ENCODE measurements at regions not wholly inside any gene's neighbourhood (a gene's known extent, or its start where the extent isn't known, plus 50 kb on each side); places are given as distances from the start of the nearest gene placed in this dataset.
"Not testable (repeated sequence)": the region's sequence is repeated elsewhere in the genome, so short reads cannot be mapped to it uniquely, and the experiment has no call there.

DNA sequence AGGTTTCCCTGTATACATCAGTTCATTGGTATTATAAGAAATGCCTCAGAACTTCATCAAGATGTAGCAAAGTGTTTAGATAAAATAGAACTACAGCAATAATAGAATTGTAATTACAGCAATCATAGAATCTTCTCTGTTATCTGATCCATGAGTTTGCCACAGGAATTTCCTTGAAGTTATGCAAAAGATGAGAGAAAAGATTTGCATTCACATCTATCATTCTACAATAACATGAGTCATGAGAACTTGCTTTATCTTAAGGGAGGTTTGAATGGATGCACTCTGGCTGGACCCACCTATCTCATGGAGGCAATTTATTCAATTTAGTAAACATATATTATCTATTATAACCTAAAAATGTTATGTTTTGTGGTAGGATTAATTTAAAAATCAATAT lies 329.8 kb upstream of the EPHA7 start:
- no peak for DNase-seq

DNA sequence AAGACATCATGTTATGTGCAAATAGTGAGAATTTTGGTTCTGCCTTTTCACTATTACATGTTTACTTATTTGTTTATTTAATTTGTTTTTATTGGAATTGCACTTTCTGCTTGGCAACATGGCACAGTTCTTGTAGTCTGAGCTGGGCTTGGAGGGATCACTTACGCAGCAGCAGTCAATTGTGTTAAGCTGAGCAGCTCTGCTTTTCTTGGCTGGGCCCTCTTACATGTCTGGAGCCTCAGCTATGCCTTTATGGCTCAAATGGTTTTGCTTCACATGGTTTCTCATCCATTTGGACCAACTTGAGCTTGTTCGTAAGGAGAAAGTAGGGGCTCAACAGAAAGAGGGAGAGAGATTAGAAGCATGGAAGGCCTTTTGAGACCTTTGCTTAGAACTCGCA lies 327.5 kb upstream of the EPHA7 start:
- DNase-seq: no peak

DNA sequence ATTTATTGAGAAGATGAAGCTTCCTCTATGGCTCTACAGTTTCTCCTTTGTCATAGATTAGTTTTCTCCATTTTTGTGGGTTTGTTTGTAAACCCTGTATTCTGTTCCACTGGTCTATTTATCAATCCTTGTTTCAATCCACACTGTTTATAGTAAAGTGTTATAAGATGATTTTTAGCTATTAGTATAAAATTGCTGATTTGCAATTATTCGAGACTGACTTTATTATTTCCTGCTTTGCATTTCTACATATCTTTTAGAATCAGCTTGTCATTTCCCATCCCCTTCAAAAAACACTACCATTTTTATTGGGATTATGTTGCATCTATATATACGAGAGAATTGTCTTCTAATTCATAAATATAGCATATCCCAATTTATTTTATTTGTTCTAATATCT lies 325.9 kb upstream of the EPHA7 start:
- DNase-seq: no peak

DNA sequence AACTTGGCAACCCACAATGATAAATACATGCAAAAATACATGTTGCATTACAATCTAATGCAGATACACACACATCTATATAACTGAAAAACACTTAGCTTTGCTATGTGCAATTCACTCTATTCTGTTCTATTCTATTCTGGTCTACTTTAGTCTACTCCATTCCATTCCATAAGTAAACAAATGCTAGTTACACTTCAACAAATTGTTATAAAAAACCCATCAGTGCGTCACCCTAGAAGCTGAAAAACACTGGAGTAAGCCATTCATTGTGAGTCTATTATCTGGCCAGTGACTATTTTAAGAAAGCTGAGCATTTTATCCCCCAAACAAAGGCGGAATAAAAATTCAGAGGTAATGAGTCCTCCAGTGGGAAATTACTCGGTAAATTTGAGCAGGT lies 315.7 kb upstream of the EPHA7 start:
- DNase-seq: no peak

DNA sequence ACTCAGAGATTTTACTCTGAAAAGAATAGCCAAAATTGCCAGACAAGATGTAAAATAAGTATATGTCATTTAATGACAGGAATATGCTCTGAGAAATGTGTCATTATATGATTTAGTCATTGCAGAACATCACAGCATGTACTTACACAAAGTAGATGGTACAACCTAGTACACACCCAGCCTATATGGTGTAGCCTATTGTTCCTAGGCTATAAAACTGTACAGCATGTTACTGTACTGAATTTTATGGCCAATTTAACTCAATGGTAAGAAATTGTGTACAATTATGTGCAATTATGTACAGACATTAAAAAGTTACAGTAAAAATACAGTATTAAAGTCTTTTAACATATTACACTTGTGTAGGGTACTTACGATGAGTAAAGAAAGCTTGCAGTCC lies 311.9 kb upstream of the EPHA7 start:
- no peak for DNase-seq

DNA sequence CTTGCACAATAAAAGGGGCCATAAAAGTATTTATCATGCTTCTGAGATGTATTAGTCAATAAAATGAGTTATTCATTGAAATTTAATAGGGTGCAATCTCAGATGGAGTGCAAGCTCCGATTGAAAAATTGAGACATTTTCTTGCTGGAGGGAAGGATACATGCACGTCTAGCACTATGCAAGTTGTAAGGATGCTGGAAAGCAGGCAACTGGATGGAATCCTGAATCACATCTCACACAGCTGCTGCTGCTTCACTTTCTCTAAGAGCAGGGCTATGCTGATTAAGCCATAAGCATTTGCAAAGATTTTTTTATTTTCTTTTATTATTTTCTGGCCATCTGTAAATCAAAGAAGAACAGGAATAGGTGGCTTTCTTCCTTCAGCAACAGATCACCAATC lies 308.8 kb upstream of the EPHA7 start:
- DNase-seq: no peak

DNA sequence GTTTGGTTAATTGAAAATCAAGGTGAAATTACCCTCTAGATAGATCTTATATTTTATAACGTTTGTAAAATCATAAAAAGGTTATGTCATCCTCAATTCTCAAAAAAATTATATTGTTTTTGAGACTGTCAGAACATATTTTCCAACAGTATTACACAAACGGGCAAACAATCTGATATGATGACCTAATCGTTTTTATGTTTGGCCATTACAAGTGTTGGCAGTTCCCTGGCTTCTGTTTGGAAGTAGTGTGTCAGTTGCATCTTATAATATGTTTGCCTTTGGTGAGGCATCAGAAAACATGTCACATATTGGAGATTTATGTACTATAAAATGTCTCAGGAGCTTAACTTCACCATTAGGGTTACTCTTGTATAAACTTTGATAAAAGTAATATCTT lies 308.1 kb upstream of the EPHA7 start:
- no peak for DNase-seq

DNA sequence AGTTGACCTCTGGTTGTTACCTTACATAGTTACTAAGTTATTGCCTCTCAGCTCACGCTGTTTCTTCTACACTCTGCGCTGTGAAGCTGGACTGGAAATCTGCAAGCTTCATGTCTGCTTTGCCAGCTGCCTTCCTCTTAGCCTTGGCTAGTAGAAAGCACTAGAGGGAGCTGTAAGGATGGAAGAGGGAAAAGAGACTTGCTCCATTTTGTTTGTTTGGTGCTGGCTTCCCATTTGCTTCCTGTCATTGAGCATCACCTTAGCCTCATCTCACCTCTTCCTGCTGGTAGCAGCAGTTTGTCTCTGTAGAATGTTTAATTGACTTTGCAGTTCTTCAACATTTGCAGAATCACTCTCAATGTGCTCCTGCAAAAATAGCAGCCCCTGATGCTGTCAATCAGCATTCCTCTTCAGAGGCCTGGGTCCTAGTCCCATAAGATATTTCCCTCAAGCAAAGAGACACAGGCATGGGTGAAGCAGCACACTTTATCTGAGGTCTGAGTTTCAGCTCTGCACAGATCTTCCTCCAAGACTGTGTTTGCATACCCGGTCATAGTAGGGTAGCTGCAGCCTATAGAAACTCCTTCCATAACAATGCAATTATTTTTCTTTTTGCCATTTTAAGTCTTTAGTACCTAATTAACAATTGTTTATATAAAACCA lies 302.2 kb upstream of the EPHA7 start:
- no peak for DNase-seq

DNA sequence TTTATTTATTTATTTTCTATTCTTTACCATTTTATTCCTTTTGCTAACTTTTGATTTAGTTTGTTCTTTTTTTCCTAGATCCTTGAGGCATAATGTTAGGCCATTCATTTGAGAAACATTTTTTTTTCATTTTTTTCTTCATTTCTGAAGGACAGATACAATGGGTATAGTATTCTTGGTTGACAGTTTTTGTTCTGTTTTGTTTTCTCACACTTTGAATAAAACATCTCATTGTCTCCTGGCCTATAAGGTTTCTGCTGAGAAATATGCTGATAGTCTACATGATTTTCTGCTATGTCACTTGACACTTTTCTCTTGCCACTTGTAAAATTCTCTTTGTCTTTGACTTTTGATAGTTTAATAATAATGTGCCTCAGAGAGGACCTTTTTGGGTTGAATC lies 294.6 kb upstream of the EPHA7 start:
- no peak for DNase-seq

DNA sequence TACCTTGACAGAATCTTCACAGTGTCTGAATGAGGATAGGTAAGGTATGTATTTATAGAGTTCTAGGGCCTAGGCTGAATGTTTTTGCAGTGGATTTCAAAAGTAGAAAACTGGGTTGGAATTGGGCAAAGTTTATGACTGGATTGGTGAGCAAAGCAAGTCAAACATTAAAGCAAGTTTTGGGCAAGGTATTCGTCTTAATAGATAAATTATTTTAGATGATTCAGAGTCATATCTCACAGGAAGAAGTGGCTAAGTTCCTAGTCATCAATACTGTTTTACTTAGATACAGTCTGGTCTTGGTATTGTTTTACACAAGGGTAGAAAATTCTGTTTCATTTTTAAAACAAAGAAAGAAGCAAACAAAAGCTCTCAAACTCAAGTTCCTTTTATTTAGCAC lies 284.1 kb upstream of the EPHA7 start:
- no peak for DNase-seq

DNA sequence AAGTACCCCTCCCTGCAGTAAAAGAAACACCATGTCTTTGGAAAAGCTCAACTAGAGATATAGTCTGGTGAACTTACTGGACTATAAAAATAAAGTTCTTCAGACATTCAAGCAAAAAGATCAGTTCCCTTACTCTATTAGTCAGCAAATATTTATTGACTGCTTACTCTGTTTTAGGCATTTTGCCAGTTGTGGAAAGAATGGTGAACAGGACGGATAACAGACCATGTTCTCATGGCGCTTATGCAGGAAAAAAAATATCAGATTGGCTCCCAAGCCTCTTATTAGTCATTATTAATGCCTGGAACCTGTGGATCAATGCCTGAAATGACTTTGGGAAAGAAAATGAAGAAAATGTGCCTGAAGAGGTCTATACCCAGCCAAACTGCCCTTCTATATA lies 282.2 kb upstream of the EPHA7 start:
- DNase-seq: no peak

DNA sequence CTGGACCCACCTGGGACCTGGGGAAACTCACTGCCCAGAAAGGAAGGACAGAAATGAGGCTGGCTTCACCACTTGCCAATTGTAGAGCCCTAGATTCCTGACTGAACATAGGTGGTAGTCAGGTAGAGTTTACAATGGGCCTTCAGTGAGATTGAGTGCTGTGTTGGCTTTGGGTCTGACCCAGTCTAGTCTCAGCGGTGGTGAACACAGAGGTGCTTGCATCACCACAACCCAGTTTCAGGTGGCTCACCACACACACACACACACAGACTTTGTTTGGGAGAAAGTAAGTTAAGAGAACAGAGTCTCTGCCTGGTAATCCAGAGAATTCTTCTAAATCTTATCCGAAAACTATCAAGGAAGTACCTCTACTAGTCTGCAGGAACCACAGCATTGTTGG lies 266.1 kb upstream of the EPHA7 start:
- no peak for DNase-seq

DNA sequence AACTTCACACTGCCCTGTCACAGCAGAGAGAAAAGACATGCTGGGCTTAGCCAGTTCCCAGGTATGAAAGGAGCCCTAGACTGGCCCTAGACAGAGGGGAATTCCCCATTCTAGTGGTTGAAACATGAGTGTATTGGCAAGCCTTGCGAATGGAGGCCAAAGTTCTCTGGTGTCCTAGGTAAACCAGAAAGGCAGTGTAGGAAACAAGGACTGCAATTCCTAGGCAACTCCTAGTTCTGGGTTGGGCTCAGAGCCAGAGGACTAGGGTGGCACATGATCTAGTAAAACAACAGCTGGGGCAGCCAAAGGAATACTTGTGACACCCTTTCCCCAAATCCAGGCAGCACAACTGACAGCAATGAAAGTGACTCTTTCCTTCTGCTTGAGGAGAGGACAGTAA lies 265.0 kb upstream of the EPHA7 start:
- DNase-seq: no peak

DNA sequence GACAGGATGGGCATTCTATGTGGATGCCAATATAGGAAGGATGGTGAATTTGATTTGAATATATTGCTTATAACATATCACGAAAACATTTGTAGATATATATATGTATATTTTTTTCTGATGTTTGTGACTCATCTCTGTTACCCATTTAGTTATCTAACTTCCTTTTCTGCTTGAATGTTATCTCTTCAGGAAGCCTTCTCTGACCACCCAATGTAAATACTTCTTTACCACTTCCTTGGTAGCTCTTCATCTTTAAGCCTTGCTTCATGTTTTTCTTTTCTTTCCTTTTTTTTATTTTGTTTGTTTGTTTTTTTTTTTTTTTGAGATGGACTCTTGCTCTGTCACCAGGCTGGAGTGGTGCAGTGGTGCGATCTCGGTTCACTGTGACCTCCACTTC lies 260.5 kb upstream of the EPHA7 start:
- DNase-seq: no peak

DNA sequence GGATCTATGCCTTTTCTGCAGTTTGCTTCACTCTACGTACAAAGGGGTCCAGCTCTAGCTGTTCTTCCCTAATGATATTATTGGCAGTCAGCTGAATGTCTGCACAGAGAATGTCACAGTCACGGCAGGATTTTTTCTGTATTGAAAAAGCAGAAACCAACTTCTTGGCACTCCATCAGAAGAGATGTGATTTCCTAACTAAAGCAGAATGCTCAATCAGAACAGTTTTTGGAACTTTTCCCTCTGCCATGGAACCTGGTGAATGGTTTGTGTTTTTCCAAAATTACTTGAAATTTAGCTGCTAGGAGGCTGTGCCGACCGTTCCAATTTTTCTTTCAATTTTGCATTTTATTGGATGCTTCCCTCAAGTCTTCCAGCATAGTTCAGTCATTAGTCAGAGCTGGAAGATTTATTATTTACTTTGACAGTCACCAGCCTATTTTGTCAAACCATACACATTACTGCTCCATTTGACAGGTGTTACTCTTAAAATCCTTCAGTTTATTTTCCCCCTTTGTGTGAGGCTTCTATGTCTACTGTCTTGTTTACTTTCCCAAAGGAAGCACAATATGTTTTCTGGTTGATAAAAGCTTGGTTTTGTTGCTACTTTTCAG lies 259.6 kb upstream of the EPHA7 start:
- DNase-seq: no peak

DNA sequence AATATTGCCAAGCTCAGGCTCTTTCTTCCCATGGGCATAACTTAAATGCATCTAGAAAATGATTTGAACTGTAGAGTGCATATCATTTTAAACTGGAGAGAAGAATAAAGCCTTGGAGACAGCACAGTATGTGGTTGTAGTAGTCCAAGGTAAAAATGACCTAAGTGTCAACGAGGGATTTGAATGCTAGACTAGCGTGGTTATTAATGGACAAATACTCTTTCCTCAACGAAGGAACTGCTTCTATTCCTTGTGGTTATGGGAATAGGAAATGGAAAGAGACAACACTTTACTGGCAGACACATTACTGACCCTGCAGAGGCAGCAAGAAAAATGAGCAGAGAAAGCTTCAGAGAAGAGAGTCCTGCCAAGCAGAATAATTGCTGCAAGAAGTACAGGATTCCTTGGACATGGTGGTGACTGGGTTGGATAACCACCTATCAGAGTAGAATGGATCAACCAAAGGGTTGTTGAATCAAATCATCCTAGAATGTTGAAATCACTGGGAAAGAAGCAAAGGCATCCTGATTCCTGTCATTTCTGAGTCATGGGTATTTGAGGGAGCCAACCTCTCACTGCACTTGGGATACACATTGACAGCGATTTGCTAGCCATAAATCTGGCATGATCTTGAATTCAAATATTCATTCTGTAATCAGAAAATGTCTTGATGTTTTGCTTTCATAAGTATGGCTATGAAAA lies 258.1 kb upstream of the EPHA7 start:
- no peak for DNase-seq

DNA sequence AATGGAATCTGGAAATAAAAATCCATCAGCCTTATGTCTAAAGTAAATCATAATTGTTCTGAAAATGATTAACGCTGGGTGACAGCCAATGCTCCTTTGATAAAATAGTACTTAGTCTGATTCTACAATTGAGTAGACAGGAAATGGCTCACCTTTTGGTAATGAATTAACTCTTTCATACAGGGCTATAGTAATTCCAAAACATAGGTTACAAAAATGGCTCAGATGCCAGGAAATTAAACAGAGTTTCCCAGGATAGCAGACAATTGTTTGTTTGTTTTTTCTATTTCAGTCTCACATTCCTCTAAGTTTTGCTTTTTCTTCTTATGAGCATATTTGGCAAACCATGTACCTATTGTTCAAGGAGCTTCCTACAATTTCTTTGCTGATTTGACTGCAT lies 257.2 kb upstream of the EPHA7 start:
- DNase-seq: no peak

DNA sequence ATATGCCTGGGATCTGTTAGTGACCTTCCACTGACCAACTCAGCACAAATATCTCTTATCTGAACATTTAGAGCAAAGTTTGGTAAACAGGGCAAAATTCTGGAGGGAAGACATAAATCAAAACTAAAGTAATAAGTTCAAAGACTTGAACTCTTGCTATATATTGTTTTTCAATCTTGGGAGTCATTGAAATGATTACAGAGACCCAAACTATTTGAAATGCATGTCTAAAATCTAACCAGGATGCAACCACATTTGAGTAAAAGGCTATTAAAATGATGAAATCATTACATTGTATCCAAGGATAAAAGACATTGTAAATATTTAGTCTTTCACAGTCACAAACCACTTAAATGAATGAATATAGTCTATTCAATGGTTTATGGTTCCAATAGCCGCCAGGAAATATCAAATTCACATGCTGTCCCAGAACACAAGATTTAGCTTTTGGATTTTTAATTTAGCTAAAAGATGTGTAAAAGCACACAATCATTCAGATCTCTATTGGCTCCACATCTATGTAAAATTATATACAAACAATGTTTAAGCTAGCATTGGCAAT lies 256.6 kb upstream of the EPHA7 start:
- DNase-seq: no peak

DNA sequence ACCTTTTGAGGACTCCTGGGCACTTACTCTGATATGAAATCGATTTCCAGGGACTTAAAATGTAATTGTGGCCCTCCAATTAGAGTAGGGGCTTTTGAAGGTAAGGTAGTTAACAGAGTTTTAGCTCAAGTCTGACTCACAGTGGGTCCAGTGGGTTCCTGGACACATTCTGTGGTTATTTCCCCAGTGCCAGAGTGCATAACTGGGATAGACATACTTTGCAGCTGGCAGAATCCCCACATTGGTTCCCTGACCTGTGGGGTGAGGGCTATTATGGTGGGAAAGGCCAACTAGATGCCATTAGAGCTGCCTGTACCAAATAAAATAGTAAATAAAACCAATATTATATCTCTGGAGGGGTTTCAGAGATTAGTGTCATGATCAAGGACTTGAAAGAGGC lies 243.8 kb upstream of the EPHA7 start:
- DNase-seq: no peak

DNA sequence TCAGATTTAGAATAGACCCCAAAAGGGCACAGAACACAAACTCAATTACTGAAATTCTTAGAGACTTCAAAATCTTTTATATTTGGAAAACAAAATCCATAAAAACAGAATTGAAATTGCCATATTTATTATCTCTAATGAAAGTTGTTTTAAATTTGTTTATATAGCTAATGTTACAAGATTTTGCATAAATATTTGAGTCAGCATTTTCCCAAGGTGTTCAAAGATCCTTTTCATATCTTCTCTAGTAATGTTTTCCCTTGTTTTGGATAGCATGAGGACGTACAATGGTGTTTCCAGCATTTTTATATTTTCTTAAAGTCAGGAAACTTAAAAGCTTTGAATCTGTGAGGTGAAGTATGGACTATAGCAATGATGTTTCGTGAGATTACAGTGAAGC lies 235.2 kb upstream of the EPHA7 start:
- no peak for DNase-seq

DNA sequence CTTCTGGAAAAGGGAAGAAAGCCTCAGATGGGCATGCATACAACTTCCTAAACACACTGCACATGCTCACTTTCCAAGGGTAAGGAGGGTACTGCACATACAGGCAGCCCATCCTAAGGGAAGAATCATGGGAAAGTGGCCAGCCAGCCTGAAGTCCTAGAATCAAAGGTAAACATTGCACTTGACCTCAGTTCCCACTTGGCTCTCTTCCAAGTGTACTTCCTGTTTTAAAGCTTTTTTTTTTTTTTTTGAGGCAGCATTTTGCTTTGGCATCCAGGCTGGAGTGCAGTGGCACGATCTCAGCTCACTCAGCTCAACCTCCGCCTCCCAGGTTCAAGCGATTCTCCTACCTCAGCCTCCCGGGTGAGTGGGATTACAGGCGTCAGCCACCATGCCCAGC lies 225.3 kb upstream of the EPHA7 start:
- no peak for DNase-seq

DNA sequence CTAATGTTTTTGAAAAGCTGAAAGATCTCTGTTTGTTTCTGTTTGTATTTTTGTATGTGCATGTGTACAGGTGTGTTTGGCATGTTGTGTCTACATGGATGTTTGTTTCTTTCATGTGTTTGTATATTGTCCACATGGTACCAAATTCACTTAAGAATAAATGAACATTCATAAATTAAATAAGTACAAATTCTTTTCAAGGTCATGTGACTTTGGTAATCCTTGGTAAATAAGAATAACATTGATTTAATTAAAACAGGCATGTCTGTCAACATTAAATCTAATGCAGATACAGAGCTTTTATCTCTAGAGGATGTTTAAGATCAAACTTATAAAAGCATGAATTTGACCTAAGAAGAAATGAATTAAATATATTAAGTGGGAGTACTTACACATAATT lies 219.8 kb upstream of the EPHA7 start:
- DNase-seq: no peak

DNA sequence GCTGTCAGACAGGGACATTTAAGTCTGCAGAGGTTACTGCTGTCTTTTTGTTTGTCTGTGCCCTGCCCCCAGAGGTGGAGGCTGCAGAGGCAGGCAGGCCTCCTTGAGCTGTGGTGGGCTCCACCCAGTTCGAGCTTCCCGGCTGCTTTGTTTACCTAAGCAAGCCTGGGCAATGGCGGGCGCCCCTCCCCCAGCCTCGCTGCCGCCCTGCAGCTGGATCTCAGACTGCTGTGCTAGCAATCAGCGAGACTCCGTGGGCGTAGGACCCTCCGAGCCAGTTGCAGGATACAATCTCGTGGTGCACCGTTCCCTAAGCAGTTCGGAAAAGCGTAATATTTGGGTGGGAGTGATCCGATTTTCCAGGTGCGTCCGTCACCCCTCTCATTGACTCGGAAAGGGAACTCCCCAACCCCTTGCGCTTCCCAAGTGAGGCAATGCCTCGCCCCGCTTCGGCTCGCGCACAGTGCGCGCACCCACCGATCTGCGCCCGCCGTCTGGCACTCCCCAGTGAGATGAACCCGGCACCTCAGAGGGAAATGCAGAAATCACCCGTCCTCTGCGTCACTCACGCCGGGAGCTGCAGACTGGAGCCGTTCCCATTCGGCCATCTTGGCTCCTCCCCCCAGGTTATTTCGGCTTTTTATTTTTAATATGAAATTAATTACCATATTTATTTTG lies 217.8 kb upstream of the EPHA7 start:
- not testable (repeated sequence) for DNase-seq

DNA sequence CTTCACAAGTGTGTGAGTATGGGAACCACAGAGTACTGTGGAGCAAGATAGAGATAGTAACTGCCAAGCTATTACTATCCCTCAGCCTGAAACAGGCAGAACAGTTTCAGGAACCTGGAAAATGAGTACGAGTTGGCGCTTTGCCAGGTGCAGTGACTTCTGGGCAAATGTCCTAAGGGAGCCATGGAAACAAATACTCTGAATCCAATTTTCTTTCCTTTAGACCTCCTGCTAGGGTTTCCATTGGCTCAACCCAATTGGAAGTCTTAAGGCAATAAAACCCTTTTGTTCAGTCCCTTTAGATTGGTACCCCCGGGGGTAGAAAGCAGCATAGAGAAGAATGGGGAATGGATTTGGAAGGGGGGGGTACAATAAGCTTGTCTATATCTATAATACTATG lies 205.0 kb upstream of the EPHA7 start:
- no peak for DNase-seq
